ENCODE measurements at regions not wholly inside any gene's neighbourhood (a gene's known extent, or its start where the extent isn't known, plus 50 kb on each side); places are given as distances from the start of the nearest gene placed in this dataset.

GRCh38 chr9:75431375-75431774 lies 343.1 kb downstream of the OSTF1 start:
- H3K4me1 ChIP-seq, result no peaks in the 10 kb centered on the region
- no peak overlapping the region for H3K4me2 ChIP-seq
- H4K20me1 ChIP-seq, result no peaks in the 10 kb centered on the region
- no peak overlapping the region for H3K9ac ChIP-seq
- no peaks in the 10 kb centered on the region for H3K36me3 ChIP-seq
- no peaks in the 10 kb centered on the region for H3K9me3 ChIP-seq
- H3K27me3 ChIP-seq, result no peaks in the 10 kb centered on the region
- no peak overlapping the region for H3K27ac ChIP-seq
- no peak for TF ChIP-seq Cebpa-rat (IDR thresholded peaks at IDR 0.05)
- no peak overlapping the region for H3K4me3 ChIP-seq

DNA sequence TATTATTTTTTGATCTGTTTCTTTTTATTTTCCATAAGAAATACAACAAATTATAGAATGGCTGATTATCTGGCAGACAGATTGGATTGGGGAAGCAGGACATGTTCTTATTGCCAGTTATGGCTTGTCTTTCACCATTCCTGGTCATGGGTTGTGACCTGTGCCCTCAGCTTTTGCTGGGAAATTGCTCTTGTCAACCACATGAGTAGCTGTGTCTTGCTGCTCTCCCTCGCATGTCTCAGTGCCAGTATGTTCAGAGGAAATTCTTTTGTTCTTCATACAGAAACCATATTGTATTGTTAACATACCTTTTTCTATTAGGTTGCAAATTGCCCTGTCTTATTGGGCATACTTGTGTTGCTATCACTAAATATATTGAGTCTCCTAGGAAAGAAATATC lies 344.1 kb downstream of the OSTF1 start:
- no peaks in the 10 kb centered on the region for H3K36me3 ChIP-seq
- TF ChIP-seq Cebpa-rat (IDR thresholded peaks at IDR 0.05), result no peak
- no peak overlapping the region for H3K4me2 ChIP-seq
- no peak overlapping the region for H3K27ac ChIP-seq
- no peaks in the 10 kb centered on the region for H4K20me1 ChIP-seq
- H3K4me1 ChIP-seq, result no peaks in the 10 kb centered on the region
- H3K4me3 ChIP-seq, result no peak overlapping the region
- H3K9me3 ChIP-seq, result no peaks in the 10 kb centered on the region
- no peak overlapping the region for H3K9ac ChIP-seq
- H3K27me3 ChIP-seq, result no peaks in the 10 kb centered on the region

DNA sequence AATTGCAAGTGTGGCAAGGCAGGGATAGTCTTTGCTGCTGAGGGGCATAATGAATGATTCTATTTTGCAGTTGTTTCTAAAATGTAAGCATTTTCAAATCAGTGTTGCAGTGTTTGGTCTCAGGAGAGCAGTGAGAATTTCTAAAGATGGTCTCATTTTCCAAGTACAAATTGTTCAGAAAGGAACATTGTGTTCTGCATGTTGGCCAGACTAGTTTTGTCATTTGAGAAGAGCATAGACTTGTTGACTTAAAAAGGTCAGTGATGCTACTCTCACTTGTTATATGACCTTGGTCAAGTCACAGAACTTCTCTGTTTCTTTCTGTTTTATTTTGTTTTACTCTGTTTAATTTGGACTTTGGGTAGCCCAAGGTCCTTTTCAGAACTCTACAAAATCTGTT lies 344.6 kb downstream of the OSTF1 start:
- H4K20me1 ChIP-seq, result no peaks in the 10 kb centered on the region
- no peak for TF ChIP-seq Cebpa-rat (IDR thresholded peaks at IDR 0.05)
- H3K27me3 ChIP-seq, result no peaks in the 10 kb centered on the region
- H3K9ac ChIP-seq, result no peak overlapping the region
- no peaks in the 10 kb centered on the region for H3K9me3 ChIP-seq
- no peak overlapping the region for H3K27ac ChIP-seq
- no peak overlapping the region for H3K4me2 ChIP-seq
- H3K36me3 ChIP-seq, result no peaks in the 10 kb centered on the region
- no peaks in the 10 kb centered on the region for H3K4me1 ChIP-seq
- H3K4me3 ChIP-seq, result no peak overlapping the region

GRCh38 chr9:75438716-75439115 lies 350.4 kb downstream of the OSTF1 start:
- no peak for TF ChIP-seq Cebpa-rat (IDR thresholded peaks at IDR 0.05)
- H3K4me2 ChIP-seq, result no peak overlapping the region
- H3K27me3 ChIP-seq, result no peaks in the 10 kb centered on the region
- H3K4me3 ChIP-seq, result no peak overlapping the region
- no peak overlapping the region for H3K9ac ChIP-seq
- H3K27ac ChIP-seq, result no peak overlapping the region
- H3K36me3 ChIP-seq, result no peaks in the 10 kb centered on the region
- H3K4me1 ChIP-seq, result peaks cover 9% of the 10 kb centered on the region; the same call in 1 of the 2 replicates
- no peaks in the 10 kb centered on the region for H4K20me1 ChIP-seq
- no peaks in the 10 kb centered on the region for H3K9me3 ChIP-seq

- peaks cover 9% of the 10 kb centered on the region; the same call in 1 of the 2 replicates for H3K4me1 ChIP-seq
- H3K27ac ChIP-seq, result no peak overlapping the region
- H4K20me1 ChIP-seq, result no peaks in the 10 kb centered on the region
- no peak overlapping the region for H3K4me3 ChIP-seq
- H3K9ac ChIP-seq, result no peak overlapping the region
- H3K4me2 ChIP-seq, result no peak overlapping the region
- TF ChIP-seq Cebpa-rat (IDR thresholded peaks at IDR 0.05), result no peak
- H3K27me3 ChIP-seq, result no peaks in the 10 kb centered on the region
- H3K9me3 ChIP-seq, result no peaks in the 10 kb centered on the region
- no peaks in the 10 kb centered on the region for H3K36me3 ChIP-seq
These were observed 352.6 kb downstream of the OSTF1 start for GRCh38 chr9:75440914-75441313.

DNA sequence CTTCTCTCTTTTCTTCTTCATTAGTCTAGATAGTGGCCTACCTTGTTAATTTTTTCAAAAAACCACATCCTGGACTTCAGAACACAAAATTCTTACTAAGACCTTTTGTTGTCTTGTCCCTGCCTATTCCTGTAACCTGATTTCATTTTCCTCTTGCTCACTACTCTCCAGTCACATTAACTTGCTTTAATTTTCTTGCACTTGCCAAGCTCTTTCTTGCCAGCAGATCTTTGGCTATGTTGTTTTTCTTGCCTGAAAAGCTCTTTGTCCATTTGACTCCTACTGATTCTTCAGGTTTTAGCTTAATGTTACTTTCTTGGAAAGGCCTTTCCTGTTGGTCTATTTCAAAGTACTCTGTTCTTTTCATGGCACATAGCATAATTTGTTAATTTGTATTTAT lies 356.8 kb downstream of the OSTF1 start:
- TF ChIP-seq Cebpa-rat (IDR thresholded peaks at IDR 0.05), result no peak
- Histone ChIP-seq H4K20me1 (no peaks in the 10 kb centered on the region), H3K4me3 (no peak overlapping the region), H3K27me3 (no peaks in the 10 kb centered on the region), H3K27ac (no peak overlapping the region), H3K36me3 (no peaks in the 10 kb centered on the region), H3K4me2 (no peak overlapping the region), H3K9me3 (no peaks in the 10 kb centered on the region), H3K9ac (no peak overlapping the region), H3K4me1 (no peaks in the 10 kb centered on the region)

DNA sequence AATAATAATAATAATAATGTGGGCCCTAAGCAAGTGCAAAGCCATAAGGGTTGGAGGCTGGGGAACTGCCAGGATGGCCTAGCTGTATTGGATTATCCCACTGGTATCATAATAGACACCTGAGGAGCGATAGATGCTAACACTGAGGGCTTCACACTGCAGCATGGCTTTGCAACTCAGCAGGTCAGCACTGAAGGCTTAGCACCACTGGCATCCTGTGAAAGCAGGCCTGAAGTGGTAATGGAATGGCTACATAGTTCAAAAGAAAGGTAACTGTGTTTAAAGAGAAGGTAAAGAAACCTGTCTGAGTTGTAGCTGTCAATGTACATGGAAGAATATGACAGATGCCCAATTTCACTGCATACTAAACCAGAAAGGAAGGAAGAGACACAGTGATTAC lies 359.0 kb downstream of the OSTF1 start:
- Histone ChIP-seq H3K36me3 (no peaks in the 10 kb centered on the region), H3K4me3 (no peak overlapping the region), H3K4me1 (no peaks in the 10 kb centered on the region), H4K20me1 (no peaks in the 10 kb centered on the region), H3K27ac (no peak overlapping the region), H3K9me3 (no peaks in the 10 kb centered on the region), H3K9ac (no peak overlapping the region), H3K27me3 (no peaks in the 10 kb centered on the region), H3K4me2 (no peak overlapping the region)
- TF ChIP-seq Cebpa-rat (IDR thresholded peaks at IDR 0.05), result no peak

GRCh38 chr9:75448281-75448680 lies 360.0 kb downstream of the OSTF1 start:
- Histone ChIP-seq H4K20me1 (no peaks in the 10 kb centered on the region), H3K4me2 (no peak overlapping the region), H3K9me3 (no peaks in the 10 kb centered on the region), H3K4me1 (no peaks in the 10 kb centered on the region), H3K9ac (no peak overlapping the region), H3K27ac (no peak overlapping the region), H3K4me3 (no peak overlapping the region), H3K36me3 (no peaks in the 10 kb centered on the region), H3K27me3 (no peaks in the 10 kb centered on the region)
- no peak for TF ChIP-seq Cebpa-rat (IDR thresholded peaks at IDR 0.05)

DNA sequence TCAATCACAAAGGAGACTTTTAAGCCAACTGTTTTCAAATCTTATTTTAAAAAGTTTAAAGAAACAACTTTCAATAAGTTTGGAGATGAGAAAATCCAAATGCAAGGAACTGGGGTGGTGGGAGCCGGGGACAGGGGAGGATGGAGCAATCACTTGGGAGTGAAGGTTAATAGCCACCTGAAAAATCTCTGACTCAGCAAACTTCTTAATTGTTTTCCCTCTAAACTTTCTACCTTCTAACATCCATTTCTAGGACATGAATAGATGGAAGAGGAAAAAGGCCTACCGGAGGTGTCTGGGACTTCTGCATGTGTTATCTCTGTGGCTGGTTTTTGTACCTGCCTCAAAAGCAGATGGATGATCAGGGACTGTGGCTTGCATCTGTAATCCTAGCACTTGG lies 360.6 kb downstream of the OSTF1 start:
- no peak overlapping the region for H3K9ac ChIP-seq
- H3K36me3 ChIP-seq, result no peaks in the 10 kb centered on the region
- no peaks in the 10 kb centered on the region for H3K27me3 ChIP-seq
- H3K27ac ChIP-seq, result no peak overlapping the region
- TF ChIP-seq Cebpa-rat (IDR thresholded peaks at IDR 0.05), result no peak
- no peaks in the 10 kb centered on the region for H3K4me1 ChIP-seq
- no peak overlapping the region for H3K4me3 ChIP-seq
- H3K9me3 ChIP-seq, result no peaks in the 10 kb centered on the region
- no peaks in the 10 kb centered on the region for H4K20me1 ChIP-seq
- no peak overlapping the region for H3K4me2 ChIP-seq

GRCh38 chr9:75451045-75451444 lies 362.7 kb downstream of the OSTF1 start:
- Histone ChIP-seq H3K4me2 (no peak overlapping the region), H3K9ac (no peak overlapping the region)

GRCh38 chr9:75451505-75451904 lies 363.2 kb downstream of the OSTF1 start:
- H3K9ac ChIP-seq, result no peak overlapping the region
- H3K27ac ChIP-seq, result no peak overlapping the region
- H3K36me3 ChIP-seq, result no peaks in the 10 kb centered on the region
- H4K20me1 ChIP-seq, result no peaks in the 10 kb centered on the region
- no peaks in the 10 kb centered on the region for H3K9me3 ChIP-seq
- TF ChIP-seq Cebpa-rat (IDR thresholded peaks at IDR 0.05), result no peak
- H3K4me3 ChIP-seq, result no peak overlapping the region
- no peaks in the 10 kb centered on the region for H3K27me3 ChIP-seq
- H3K4me1 ChIP-seq, result peaks cover 14% of the 10 kb centered on the region
- H3K4me2 ChIP-seq, result no peak overlapping the region

More at GRCh38 chr9:75451045-75451444, 362.7 kb downstream of the OSTF1 start:
- no peak for TF ChIP-seq Cebpa-rat (IDR thresholded peaks at IDR 0.05)
- Histone ChIP-seq H3K4me3 (no peak overlapping the region), H3K36me3 (no peaks in the 10 kb centered on the region), H3K27me3 (no peaks in the 10 kb centered on the region), H3K9me3 (no peaks in the 10 kb centered on the region), H4K20me1 (no peaks in the 10 kb centered on the region), H3K4me1 (peaks cover 13% of the 10 kb centered on the region), H3K27ac (no peak overlapping the region)

Data from BLaER1 (cell line).